ENCODE measurements at regions not wholly inside any gene's neighbourhood (a gene's known extent, or its start where the extent isn't known, plus 50 kb on each side); places are given as distances from the start of the nearest gene placed in this dataset.

GRCh38 chr6:115091461-115091860 is 748.6 kb upstream of the HS3ST5 start:
- TF ChIP-seq CTCF (IDR thresholded peaks at IDR 0.05; ENCODE audit: low read depth, low read length, poor library complexity, severe bottlenecking) (no peak), EZH2phosphoT487 (IDR thresholded peaks at IDR 0.05; ENCODE audit: borderline replicate concordance, low read length) (no peak)
